ENCODE measurements at regions not wholly inside any gene's neighbourhood (a gene's known extent, or its start where the extent isn't known, plus 50 kb on each side); places are given as distances from the start of the nearest gene placed in this dataset.

- no peak overlapping the region for H3K18ac ChIP-seq (ENCODE audit: insufficient read length, low read depth, low read length)
- TF ChIP-seq CTCF (conservative IDR thresholded peaks at IDR 0.05), result no peak
- no peaks in the 10 kb centered on the region for H3K27me3 ChIP-seq (ENCODE audit: insufficient read depth, low read length)
- no peak overlapping the region for H3T11ph ChIP-seq (ENCODE audit: low read length)
- Mint-ChIP-seq H3K4me1 (peaks cover 4% of the 10 kb centered on the region in 2 experiments), H3K4me3 (no peak overlapping the region), H3K9me3 (peaks cover 0 to 4% of the 10 kb centered on the region in 2 experiments; a peak in 1 of 5 replicates), H3K27ac (no peak overlapping the region), H3K27me3 (ENCODE audit: low read depth) (no peaks in the 10 kb centered on the region; the same call in 1 of the 2 replicates), H3K36me3 (ENCODE audit: insufficient read depth in 1 of 3, low read depth in 3 of 3) (no peaks in the 10 kb centered on the region; a peak in 1 of 7 replicates)
- no peak overlapping the region for H3K56ac ChIP-seq (ENCODE audit: insufficient read length, low read depth, low read length)
- no CpG with 5 or more reads among the region's 2 CpGs for WGBS (ENCODE audit: extremely low coverage, insufficient read length, low lambda C conversion rate)
- DNase-seq, result no peak
- no peak overlapping the region for H3K27ac ChIP-seq (ENCODE audit: insufficient read length, low read depth, low read length)
- H3K79me1 ChIP-seq (ENCODE audit: insufficient read depth, low read depth, low read length, poor library complexity, severe bottlenecking), result no peaks in the 10 kb centered on the region
- H3K9ac ChIP-seq (ENCODE audit: extremely low read depth, insufficient read length, low read length), result no peak overlapping the region
- no peak overlapping the region for H3K14ac ChIP-seq (ENCODE audit: insufficient read depth, low read length)
- H3K4me2 ChIP-seq (ENCODE audit: insufficient read depth, insufficient read length, low read length), result no peak overlapping the region
- H3K79me2 ChIP-seq (ENCODE audit: insufficient read depth, low read length), result no peaks in the 10 kb centered on the region
- no peak overlapping the region for H4K5ac ChIP-seq (ENCODE audit: insufficient read length, low read depth, low read length)
- H3K23ac ChIP-seq (ENCODE audit: insufficient read length, low read depth, low read length), result no peak overlapping the region
- no peak overlapping the region for H3K4ac ChIP-seq (ENCODE audit: low read depth, low read length)
- no peak overlapping the region for H4K8ac ChIP-seq (replicated peaks; ENCODE audit: insufficient read length, low read depth, low read length)
- H2BK20ac ChIP-seq (ENCODE audit: low read depth, low read length, poor library complexity, severe bottlenecking), result no peak overlapping the region
- H3K4me1 ChIP-seq (ENCODE audit: insufficient read depth, low read length), result no peaks in the 10 kb centered on the region; the same call in 1 of the 2 replicates
- no peak overlapping the region for H2BK5ac ChIP-seq (ENCODE audit: insufficient read length, low read length)
- no peak overlapping the region for H2BK12ac ChIP-seq (ENCODE audit: insufficient read length, low read depth, low read length)
- H2BK15ac ChIP-seq (ENCODE audit: low read depth, low read length), result no peak overlapping the region
- no peak overlapping the region for H4K91ac ChIP-seq (ENCODE audit: insufficient read length, low read depth, low read length)
- no peak overlapping the region for H2BK120ac ChIP-seq (ENCODE audit: low read depth, low read length, poor library complexity, severe bottlenecking)
- H3K9me3 ChIP-seq (ENCODE audit: control insufficient read depth, low read depth, low read length), result no peaks in the 10 kb centered on the region
- no peaks in the 10 kb centered on the region for H4K20me1 ChIP-seq (ENCODE audit: control insufficient read depth, insufficient read depth, insufficient read length)
- no peaks in the 10 kb centered on the region for H3K23me2 ChIP-seq (ENCODE audit: insufficient read length, low read depth, low read length, poor library complexity, severe bottlenecking)
- no peak overlapping the region for H2AK5ac ChIP-seq (ENCODE audit: insufficient read length, low read length)
- H2AFZ ChIP-seq (ENCODE audit: low read length), result no peak overlapping the region
Observed at GRCh38 chr14:53626761-53627160, 329.9 kb downstream of the BMP4 start.
